Neural crest cell (in vitro differentiated cells): ENCODE measurements at regions not wholly inside any gene's neighbourhood (a gene's known extent, or its start where the extent isn't known, plus 50 kb on each side); places are given as distances from the start of the nearest gene placed in this dataset.

Source experiments
- DNase-seq: peaks from one replicate; pipeline ENCODE4 v3.0.0; 2021; ENCODE audit warnings: low read depth, mixed read lengths, low spot score
- H3K27ac Mint-ChIP-seq: one replicate; pipeline ENCODE4 v1.8.0; 2021; ENCODE audit warnings: mild to moderate bottlenecking, mixed read lengths; ENCODE audit not compliant: unreplicated experiment
- H3K27me3 Mint-ChIP-seq: 2 replicates; pipeline ENCODE4 v1.8.0; 2021; ENCODE audit warnings: low read depth, mild to moderate bottlenecking, mixed read lengths
- H3K36me3 Mint-ChIP-seq: 2 replicates; pipeline ENCODE4 v1.8.0; 2021; ENCODE audit warnings: low read depth, mild to moderate bottlenecking, mixed read lengths
- H3K4me1 Mint-ChIP-seq: 2 replicates; pipeline ENCODE4 v1.8.0; 2021; ENCODE audit warnings: mixed read lengths
- H3K4me3 Mint-ChIP-seq: one replicate; pipeline ENCODE4 v1.8.0; 2021; ENCODE audit warnings: mild to moderate bottlenecking, mixed read lengths
- H3K9me3 Mint-ChIP-seq: 2 replicates; pipeline ENCODE4 v1.8.0; 2021; ENCODE audit warnings: mixed read lengths
- TF ChIP-seq, protein P1 (sequence below): fragments of 200-600 bp; sonication (generic); conservative IDR thresholded peaks from 2 replicates; pipeline ENCODE4 v1.5.0; 2021; ENCODE audit warnings: antibody characterized with exemption, mild to moderate bottlenecking

DNA sequence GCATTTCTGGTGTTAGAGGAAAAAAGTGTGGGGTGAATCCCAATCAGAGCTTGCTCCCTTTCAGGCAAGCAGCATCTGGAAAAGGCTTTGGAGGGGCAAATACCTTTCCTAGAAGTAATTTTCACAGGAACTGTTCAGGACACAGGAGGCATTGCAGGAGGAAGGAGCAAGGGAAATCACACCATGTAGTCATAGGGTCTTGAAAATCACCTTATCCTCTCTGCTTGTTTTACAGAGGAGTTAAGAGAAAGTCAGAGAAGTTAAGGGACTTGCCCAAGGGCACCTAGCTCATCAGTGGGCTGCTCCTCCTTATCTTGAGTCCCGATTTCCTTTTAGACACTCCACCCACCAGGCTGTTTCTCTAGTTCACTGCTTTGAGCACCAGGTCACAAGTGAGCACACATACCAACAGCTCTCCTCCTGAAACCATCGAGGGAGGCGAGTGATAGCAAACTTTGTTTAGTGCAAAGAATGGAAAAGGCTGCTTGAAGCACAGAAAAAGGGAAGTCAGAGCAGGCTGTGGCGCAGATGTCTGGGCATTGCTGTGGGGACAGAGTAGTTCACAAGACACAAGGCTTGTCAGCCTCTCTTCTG is 89.2 kb upstream of the CXCR4 start:
- Mint-ChIP-seq H3K4me1 (peaks cover 8% of the 10 kb centered on the region), H3K36me3 (peaks cover 8% of the 10 kb centered on the region), H3K9me3 (peaks cover 15% of the 10 kb centered on the region), H3K27me3 (no peaks in the 10 kb centered on the region), H3K4me3 (no peak overlapping the region), H3K27ac (no peak overlapping the region)
- DNase-seq: no peak
- TF ChIP-seq, protein P1, sequence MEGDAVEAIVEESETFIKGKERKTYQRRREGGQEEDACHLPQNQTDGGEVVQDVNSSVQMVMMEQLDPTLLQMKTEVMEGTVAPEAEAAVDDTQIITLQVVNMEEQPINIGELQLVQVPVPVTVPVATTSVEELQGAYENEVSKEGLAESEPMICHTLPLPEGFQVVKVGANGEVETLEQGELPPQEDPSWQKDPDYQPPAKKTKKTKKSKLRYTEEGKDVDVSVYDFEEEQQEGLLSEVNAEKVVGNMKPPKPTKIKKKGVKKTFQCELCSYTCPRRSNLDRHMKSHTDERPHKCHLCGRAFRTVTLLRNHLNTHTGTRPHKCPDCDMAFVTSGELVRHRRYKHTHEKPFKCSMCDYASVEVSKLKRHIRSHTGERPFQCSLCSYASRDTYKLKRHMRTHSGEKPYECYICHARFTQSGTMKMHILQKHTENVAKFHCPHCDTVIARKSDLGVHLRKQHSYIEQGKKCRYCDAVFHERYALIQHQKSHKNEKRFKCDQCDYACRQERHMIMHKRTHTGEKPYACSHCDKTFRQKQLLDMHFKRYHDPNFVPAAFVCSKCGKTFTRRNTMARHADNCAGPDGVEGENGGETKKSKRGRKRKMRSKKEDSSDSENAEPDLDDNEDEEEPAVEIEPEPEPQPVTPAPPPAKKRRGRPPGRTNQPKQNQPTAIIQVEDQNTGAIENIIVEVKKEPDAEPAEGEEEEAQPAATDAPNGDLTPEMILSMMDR: no peak

DNA sequence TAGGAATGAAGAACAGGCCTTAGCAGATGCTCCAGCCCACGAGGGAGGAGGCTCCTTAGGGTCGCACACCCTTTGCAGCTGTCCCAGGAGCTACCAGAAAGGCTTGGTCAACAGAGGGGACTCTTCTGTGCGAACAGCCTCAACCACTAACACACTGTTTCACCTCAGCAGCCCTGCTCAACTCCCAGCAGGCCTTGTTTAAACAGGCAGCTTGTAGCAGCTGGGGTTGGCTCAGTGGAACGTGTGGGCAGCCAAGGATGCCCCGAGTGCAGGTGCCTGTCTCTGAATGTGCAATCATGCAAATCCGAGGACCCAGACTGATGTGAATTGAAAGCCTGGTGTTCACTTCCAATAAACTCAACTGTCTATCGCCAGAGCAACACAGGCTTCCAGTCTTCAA is 88.7 kb upstream of the CXCR4 start:
- peaks cover 8% of the 10 kb centered on the region for H3K4me1 Mint-ChIP-seq
- no peaks in the 10 kb centered on the region for H3K27me3 Mint-ChIP-seq
- H3K9me3 Mint-ChIP-seq: peaks cover 15% of the 10 kb centered on the region
- no peak overlapping the region for H3K27ac Mint-ChIP-seq
- H3K4me3 Mint-ChIP-seq: no peak overlapping the region
- TF ChIP-seq, protein P1: no peak
- no peak for DNase-seq
- H3K36me3 Mint-ChIP-seq: peaks cover 8% of the 10 kb centered on the region

DNA sequence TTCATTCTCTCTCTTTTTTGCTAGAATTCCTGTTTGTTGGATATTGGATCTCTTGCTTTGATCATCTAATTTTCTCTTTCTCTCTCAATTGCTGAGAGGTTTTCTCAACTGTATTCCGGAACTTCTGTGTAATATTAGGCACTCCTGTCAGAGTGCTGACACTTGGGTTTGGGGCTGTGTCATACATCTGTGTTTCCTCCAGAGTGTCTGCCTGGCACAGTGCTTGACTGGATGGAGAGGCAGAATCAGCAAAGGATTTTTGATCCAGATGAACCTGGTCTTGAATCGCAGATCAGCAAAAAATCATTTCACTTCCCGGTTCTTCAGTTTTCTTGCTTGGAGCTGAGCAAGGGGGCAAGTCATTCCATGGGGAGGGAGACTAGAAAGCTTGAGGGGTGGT is 87.7 kb upstream of the CXCR4 start:
- Mint-ChIP-seq H3K9me3 (peaks cover 14% of the 10 kb centered on the region), H3K4me1 (peaks cover 8% of the 10 kb centered on the region), H3K27me3 (no peaks in the 10 kb centered on the region), H3K4me3 (no peak overlapping the region), H3K27ac (no peak overlapping the region), H3K36me3 (peaks cover 8% of the 10 kb centered on the region)
- no peak for DNase-seq
- TF ChIP-seq, protein P1: no peak

DNA sequence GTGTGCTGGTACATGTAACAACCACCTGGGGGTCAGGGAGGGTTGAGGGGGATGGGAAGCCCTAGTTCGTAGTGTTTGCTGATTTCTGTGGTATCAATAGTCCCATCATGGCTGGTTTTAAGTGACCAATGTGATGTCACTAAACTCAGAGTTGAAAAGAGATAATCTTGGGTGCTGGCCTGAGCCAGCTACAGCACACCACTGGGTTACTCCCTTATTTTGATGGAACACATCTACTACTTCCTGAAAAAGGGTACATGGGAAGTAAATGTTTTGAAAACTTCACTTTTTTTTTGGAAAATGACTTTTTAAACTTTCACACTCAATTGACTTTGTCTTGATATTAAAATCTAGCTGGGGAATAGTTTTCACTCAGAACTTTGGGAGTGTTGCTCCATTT is 87.0 kb upstream of the CXCR4 start:
- Mint-ChIP-seq H3K9me3 (peaks cover 10% of the 10 kb centered on the region), H3K36me3 (peaks cover 5% of the 10 kb centered on the region), H3K4me3 (no peak overlapping the region), H3K27me3 (no peaks in the 10 kb centered on the region), H3K4me1 (peaks cover 8% of the 10 kb centered on the region), H3K27ac (no peak overlapping the region)
- TF ChIP-seq, protein P1: no peak
- DNase-seq: no peak

DNA sequence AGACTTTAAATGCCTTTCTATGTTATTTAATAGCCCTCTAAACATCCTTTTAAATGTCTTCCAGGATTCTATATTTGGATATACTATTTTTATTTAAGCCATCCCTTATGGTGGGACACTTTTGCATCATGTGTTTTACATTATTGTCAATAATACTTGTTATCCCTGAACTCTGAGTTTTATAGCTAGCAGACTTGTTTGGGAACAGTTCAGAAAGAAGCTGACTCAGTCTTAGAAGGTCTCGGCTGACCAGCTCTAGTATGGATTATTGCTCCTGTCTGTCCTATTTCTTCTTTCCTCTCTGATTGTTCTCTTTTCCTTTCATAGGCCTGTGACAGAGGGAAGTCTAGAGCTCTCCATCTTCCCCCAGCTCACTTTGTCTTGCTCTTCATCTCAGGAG is 77.3 kb upstream of the CXCR4 start:
- Mint-ChIP-seq H3K9me3 (peaks cover 12% of the 10 kb centered on the region), H3K4me3 (no peak overlapping the region), H3K36me3 (no peaks in the 10 kb centered on the region), H3K27ac (no peak overlapping the region), H3K27me3 (no peaks in the 10 kb centered on the region), H3K4me1 (no peaks in the 10 kb centered on the region)
- no peak for DNase-seq
- TF ChIP-seq, protein P1: no peak
